ENCODE measurements at regions not wholly inside any gene's neighbourhood (a gene's known extent, or its start where the extent isn't known, plus 50 kb on each side); places are given as distances from the start of the nearest gene placed in this dataset.

DNA sequence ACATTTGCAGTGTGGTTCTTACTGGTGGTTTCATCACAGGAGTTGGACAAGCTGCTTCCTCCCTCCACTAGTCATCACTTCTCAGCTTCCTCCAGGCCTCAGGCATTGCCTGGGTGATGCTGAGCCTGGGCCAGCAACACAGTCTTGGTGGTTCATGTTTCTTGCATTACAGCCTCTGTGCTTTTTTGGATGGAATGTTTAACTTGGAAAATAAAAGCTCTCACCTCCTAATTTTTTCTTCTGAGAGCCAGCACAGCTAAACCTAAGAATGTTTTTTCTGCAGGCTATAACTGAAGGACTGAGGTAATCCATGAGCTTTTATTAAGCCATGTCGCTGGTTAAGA is 66.1 kb upstream of the RHOU start:
- TF ChIP-seq, protein P1, sequence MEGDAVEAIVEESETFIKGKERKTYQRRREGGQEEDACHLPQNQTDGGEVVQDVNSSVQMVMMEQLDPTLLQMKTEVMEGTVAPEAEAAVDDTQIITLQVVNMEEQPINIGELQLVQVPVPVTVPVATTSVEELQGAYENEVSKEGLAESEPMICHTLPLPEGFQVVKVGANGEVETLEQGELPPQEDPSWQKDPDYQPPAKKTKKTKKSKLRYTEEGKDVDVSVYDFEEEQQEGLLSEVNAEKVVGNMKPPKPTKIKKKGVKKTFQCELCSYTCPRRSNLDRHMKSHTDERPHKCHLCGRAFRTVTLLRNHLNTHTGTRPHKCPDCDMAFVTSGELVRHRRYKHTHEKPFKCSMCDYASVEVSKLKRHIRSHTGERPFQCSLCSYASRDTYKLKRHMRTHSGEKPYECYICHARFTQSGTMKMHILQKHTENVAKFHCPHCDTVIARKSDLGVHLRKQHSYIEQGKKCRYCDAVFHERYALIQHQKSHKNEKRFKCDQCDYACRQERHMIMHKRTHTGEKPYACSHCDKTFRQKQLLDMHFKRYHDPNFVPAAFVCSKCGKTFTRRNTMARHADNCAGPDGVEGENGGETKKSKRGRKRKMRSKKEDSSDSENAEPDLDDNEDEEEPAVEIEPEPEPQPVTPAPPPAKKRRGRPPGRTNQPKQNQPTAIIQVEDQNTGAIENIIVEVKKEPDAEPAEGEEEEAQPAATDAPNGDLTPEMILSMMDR (IDR thresholded peaks at IDR 0.05), result no peak
- TF ChIP-seq POLR2A (IDR thresholded peaks at IDR 0.05), result no peak
